GM13977 (cell line): ENCODE measurements at regions not wholly inside any gene's neighbourhood (a gene's known extent, or its start where the extent isn't known, plus 50 kb on each side); places are given as distances from the start of the nearest gene placed in this dataset.

ENCODE experiments used
- DNase-seq: peaks from one replicate; pipeline ENCODE4 v3.0.0; 2012; ENCODE audit warnings: low spot score
- in situ Hi-C: fragments of 300-500 bp; cut with MboI; formaldehyde crosslinking; loops from one replicate; pipeline ENCODE4 v1.12.0; 2022; ENCODE audit warnings: low sequenced_read_pairs, low pct_unique_long_range_greater_than_20kb, mixed read lengths, inconsistent platforms; ENCODE audit not compliant: unreplicated experiment
- TF ChIP-seq, protein P1 (sequence below): IDR thresholded peaks from 2 replicates; pipeline ENCODE4 v1.5.1; 2012; ENCODE audit warnings: mild to moderate bottlenecking, control low read depth; ENCODE audit not compliant: insufficient read depth; ENCODE audit errors: extremely low read depth, missing control alignments

DNA sequence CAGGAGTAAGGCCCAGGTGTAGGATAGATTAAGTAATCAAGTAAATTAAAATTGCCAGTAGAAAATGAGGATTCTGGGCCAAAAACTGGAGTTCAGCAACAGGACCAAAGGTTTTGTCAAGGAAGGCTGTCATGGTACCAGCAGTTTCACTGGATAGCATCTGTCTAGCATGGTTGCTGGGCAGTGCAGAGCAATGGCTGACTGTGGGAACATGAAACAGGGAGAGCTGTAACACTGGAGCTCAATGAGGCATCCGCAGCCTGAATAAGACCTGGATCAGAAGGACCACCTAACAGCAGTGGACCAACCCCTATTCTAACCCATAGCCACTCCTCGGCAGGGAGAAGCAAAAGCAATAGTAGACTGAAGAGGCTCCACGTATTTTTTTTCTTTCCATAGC lies 132.4 kb downstream of the ATOH1 start:
- DNase-seq = no peak
- TF ChIP-seq, protein P1, sequence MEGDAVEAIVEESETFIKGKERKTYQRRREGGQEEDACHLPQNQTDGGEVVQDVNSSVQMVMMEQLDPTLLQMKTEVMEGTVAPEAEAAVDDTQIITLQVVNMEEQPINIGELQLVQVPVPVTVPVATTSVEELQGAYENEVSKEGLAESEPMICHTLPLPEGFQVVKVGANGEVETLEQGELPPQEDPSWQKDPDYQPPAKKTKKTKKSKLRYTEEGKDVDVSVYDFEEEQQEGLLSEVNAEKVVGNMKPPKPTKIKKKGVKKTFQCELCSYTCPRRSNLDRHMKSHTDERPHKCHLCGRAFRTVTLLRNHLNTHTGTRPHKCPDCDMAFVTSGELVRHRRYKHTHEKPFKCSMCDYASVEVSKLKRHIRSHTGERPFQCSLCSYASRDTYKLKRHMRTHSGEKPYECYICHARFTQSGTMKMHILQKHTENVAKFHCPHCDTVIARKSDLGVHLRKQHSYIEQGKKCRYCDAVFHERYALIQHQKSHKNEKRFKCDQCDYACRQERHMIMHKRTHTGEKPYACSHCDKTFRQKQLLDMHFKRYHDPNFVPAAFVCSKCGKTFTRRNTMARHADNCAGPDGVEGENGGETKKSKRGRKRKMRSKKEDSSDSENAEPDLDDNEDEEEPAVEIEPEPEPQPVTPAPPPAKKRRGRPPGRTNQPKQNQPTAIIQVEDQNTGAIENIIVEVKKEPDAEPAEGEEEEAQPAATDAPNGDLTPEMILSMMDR = no peak
- in situ Hi-C loops = no loop called here

DNA sequence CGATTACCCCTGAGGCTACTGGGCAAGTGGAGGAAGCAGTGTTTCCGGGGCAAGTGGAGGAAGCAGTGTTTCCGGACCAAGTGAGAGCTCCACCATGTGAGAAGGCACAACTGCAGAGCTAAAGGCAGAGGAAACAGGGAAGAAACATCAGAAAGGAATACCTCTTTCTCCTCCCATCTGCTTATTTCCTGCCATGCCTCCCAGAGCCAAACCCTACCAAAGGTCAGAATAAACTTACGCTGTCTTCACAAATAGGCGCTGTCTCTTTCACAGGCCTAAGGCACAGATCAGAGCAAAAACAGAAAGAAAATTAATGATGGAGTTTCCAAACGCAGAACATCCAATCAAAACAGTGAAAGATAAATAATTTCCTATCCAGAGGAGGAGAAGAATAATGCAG lies 153.0 kb downstream of the ATOH1 start:
- TF ChIP-seq, protein P1 = no peak
- no peak for DNase-seq
- in situ Hi-C loops = no loop called here

DNA sequence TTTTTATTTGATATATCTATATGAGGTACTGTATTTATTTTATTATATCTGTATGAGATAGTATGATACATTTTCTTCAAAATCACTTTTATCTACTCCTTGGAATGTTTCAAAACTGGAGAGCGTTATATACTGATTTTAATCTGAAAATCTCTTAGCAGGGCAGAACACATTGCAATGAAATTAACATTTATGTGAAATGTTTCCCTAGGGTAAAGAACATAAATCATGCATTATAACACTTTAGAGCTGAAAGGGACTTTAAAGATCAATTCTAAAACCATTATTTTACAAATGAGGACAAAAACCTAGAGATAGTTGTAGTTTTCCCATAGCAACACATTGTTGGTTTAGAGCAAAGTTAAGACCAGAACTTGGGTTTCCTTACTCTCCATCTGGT lies 153.7 kb downstream of the ATOH1 start:
- no peak for DNase-seq
- in situ Hi-C loops = no loop called here
- TF ChIP-seq, protein P1 = no peak

DNA sequence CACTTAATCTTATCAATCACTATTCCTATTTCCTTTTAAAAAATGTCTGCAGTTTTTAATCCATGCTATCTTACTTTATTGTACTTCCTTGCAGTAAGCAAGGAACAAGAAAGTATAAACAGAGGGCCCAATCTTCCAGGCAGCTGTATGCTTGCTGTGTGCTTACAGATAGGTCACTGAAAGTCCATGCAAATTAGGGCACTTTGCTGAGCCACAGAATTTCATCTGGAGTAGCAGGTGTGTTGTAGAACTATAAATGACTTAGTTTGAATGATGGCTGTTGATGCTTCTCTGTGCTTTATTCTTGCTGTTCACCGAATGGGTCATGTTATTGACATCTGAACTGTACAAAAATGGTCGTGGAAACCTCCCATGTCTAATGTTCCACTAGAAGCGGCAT lies 154.6 kb downstream of the ATOH1 start:
- TF ChIP-seq, protein P1 = no peak
- in situ Hi-C loops = no loop called here
- DNase-seq = no peak

DNA sequence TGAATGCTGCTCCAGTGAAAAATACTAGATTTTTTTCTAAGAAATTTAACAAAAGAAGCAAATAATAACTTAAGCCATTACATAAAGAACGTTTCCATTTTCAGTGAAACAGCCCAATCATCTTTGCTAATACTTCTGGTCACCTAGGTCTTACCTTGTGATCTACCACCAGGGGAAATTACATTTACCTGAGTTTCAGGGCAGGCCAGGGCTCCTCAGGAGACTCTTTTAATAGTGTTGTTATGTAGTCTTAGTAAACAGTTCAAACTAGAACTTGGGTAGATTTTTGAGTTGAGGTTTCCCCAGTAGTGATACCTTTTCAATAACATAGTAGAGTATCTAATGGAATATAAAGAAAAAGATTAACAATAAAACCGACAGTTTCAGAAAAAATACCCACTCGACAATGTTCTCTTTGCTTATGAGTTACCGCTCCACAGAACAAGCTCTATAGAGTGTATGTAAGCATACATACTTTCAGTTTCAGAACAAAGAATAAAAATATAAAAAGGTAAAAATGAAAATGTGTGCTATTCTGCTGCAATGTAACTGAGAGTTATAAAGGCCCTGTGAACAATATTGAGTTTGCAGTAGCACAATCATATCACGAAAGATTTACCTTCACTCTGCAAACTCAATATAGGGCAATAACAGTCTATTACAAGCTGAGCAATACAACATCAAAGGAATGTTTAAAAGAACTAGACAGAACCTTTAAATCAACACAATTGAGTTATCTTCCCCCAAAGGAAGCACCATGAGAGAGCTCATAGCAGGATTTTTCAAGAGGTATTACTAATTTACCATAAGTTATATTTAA lies 165.8 kb downstream of the ATOH1 start:
- in situ Hi-C loops = no loop called here
- DNase-seq = no peak
- TF ChIP-seq, protein P1 = no peak

DNA sequence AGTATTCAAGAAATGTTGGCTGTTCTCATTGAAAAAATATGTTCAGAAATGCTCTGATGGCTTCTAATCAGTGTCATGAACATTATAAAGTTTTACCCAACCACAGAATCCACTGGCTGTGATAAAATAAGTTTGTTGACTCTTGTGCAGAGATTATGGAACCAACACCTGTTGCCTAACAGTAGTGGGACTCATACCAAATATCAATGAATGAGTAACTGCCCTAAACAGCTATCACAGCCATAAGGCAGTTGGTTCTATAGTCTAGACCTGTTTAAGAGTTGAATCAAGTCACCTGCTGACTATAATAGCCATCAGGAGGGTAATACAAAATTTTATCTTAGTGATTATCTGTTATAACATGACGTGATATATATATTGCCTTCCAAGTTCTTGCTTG lies 168.3 kb downstream of the ATOH1 start:
- TF ChIP-seq, protein P1 = no peak
- in situ Hi-C loops = no loop called here
- DNase-seq = no peak
